Ectodermal cell (in vitro differentiated cells): ENCODE measurements at regions not wholly inside any gene's neighbourhood (a gene's known extent, or its start where the extent isn't known, plus 50 kb on each side); places are given as distances from the start of the nearest gene placed in this dataset.
"Not testable (repeated sequence)": the region's sequence is repeated elsewhere in the genome, so short reads cannot be mapped to it uniquely, and the experiment has no call there.

Experiments used
- H3K27ac ChIP-seq: 2 replicates; pipeline ENCODE4 v1.7.0; 2013; ENCODE audit warnings: mild to moderate bottlenecking, low read depth, low read length; ENCODE audit not compliant: insufficient read depth, poor library complexity, severe bottlenecking
- H3K27me3 ChIP-seq: 2 replicates; pipeline ENCODE4 v1.7.0; 2013; ENCODE audit warnings: mild to moderate bottlenecking, low read length; ENCODE audit not compliant: insufficient read depth, control insufficient read depth, poor library complexity, severe bottlenecking
- H3K36me3 ChIP-seq: one replicate; pipeline ENCODE4 v1.7.0; 2013; ENCODE audit warnings: low read length; ENCODE audit not compliant: control insufficient read depth, insufficient read depth
- H3K4me1 ChIP-seq: one replicate; pipeline ENCODE4 v1.7.0; 2013; ENCODE audit warnings: low read length; ENCODE audit not compliant: control insufficient read depth, insufficient read depth
- H3K4me3 ChIP-seq: 2 replicates; pipeline ENCODE4 v1.7.0; 2013; ENCODE audit warnings: low read depth, low read length, control low read depth; ENCODE audit not compliant: insufficient read depth
- H3K9me3 ChIP-seq: 2 replicates; pipeline ENCODE4 v1.7.0; 2013; ENCODE audit warnings: mild to moderate bottlenecking, low read length, moderate library complexity; ENCODE audit not compliant: control insufficient read depth
- whole genome bisulfite sequencing, 2 experiments: methylation state at CpG; one replicate each; pipeline ENCODE4 v1.1.7; 2013; ENCODE audit warnings: missing lambda C conversion rate in 2 of 2; 5-methylcytosine and 5-hydroxymethylcytosine counted together

GRCh38 chr10:62599161-62599560, 205.4 kb upstream of the ADO start:
- Histone ChIP-seq H3K36me3 (no peaks in the 10 kb centered on the region), H3K4me3 (no peak overlapping the region), H3K27me3 (no peaks in the 10 kb centered on the region), H3K9me3 (no peaks in the 10 kb centered on the region), H3K4me1 (no peaks in the 10 kb centered on the region), H3K27ac (no peak overlapping the region)
- 83 to 100% methylated on average over 2 of the region's 2 CpGs for WGBS, 2 experiments

- whole genome bisulfite sequencing, 2 experiments: no CpG with 5 or more reads among the region's 4 CpGs
Observed at GRCh38 chr10:62606551-62606950, 198.0 kb upstream of the ADO start.

DNA sequence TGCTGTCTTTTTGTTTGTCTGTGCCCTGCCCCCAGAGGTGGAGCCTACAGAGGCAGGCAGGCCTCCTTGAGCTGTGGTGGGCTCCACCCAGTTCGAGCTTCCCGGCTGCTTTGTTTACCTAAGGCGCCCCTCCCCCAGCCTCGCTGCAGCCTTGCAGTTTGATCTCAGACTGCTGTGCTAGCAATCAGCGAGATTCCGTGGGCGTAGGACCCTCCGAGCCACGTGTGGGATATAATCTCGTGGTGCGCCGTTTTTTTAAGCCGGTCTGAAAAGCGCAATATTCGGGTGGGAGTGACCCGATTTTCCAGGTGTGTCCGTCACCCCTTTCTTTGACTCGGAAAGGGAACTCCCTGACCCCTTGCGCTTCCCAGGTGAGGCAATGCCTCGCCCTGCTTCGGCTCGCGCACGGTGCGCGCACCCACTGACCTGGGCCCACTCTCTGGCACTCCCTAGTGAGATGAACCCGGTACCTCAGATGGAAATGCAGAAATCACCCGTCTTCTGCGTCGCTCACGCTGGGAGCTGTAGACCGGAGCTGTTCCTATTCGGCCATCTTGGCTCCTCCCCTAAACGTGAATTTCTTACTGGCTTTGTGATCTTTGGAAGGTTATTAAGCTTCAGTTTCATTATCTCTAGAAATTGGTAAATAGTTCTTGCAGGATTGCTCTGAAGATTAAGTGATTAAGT, 196.2 kb upstream of the ADO start:
- not testable (repeated sequence) for H3K4me1 ChIP-seq, H3K27me3 ChIP-seq, H3K36me3 ChIP-seq, H3K9me3 ChIP-seq, H3K27ac ChIP-seq
- 59 to 69% methylated on average over 32 to 34 of the region's 34 CpGs for WGBS, 2 experiments
- peak overlapping the region; percentile 1 for H3K4me3 ChIP-seq

More at GRCh38 chr10:62606551-62606950, 198.0 kb upstream of the ADO start:
- not testable (repeated sequence) for H3K4me3 ChIP-seq, H3K27ac ChIP-seq, H3K4me1 ChIP-seq, H3K9me3 ChIP-seq, H3K27me3 ChIP-seq, H3K36me3 ChIP-seq

- no peak overlapping the region for H3K27ac ChIP-seq
- H3K27me3 ChIP-seq: no peaks in the 10 kb centered on the region
- H3K4me3 ChIP-seq: no peak overlapping the region
- whole genome bisulfite sequencing, 2 experiments: 35 to 36% methylated on average over 7 of the region's 7 CpGs
- H3K4me1 ChIP-seq: no peaks in the 10 kb centered on the region
- no peaks in the 10 kb centered on the region for H3K9me3 ChIP-seq
- no peaks in the 10 kb centered on the region for H3K36me3 ChIP-seq
Observed at GRCh38 chr10:62610649-62611229, 193.8 kb upstream of the ADO start.

DNA sequence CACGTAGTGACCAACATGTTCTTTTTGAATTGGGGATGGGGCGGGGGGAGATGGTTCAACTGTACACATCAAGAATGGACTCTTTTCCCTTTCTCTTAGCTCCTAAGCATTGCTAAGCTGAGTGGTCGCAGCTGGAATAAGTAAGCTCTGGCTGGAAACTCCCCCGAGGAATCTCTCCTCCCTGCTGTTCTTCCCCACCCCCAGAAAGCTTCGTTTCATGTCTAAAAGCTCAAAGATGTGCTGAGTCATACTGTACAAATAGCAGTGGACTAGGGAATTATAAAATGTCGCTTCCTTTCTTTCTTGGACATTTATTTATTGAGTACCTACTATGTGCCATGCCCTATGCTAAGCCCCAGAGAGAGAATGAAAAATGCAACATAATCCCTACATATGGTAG, 191.1 kb upstream of the ADO start:
- 80 to 88% methylated on average over 6 of the region's 6 CpGs for WGBS, 2 experiments
- no peaks in the 10 kb centered on the region for H3K9me3 ChIP-seq
- H3K27me3 ChIP-seq: no peaks in the 10 kb centered on the region
- H3K27ac ChIP-seq: no peak overlapping the region
- no peaks in the 10 kb centered on the region for H3K4me1 ChIP-seq
- H3K36me3 ChIP-seq: no peaks in the 10 kb centered on the region
- H3K4me3 ChIP-seq: no peak overlapping the region

GRCh38 chr10:62613859-62614258, 190.7 kb upstream of the ADO start:
- 88 to 93% methylated on average over 1 of the region's 1 CpG for whole genome bisulfite sequencing, 2 experiments
- H3K27ac ChIP-seq: no peak overlapping the region
- no peaks in the 10 kb centered on the region for H3K36me3 ChIP-seq
- H3K27me3 ChIP-seq: no peaks in the 10 kb centered on the region
- H3K9me3 ChIP-seq: no peaks in the 10 kb centered on the region
- no peak overlapping the region for H3K4me3 ChIP-seq
- no peaks in the 10 kb centered on the region for H3K4me1 ChIP-seq

GRCh38 chr10:62614389-62615157, 189.9 kb upstream of the ADO start:
- H3K36me3 ChIP-seq: no peaks in the 10 kb centered on the region
- no peaks in the 10 kb centered on the region for H3K4me1 ChIP-seq
- H3K4me3 ChIP-seq: no peak overlapping the region
- H3K27ac ChIP-seq: no peak overlapping the region
- H3K27me3 ChIP-seq: no peaks in the 10 kb centered on the region
- WGBS, 2 experiments: 94 to 96% methylated on average over 11 of the region's 11 CpGs
- H3K9me3 ChIP-seq: no peaks in the 10 kb centered on the region

- H3K9me3 ChIP-seq: no peaks in the 10 kb centered on the region
- H3K4me1 ChIP-seq: no peaks in the 10 kb centered on the region
- WGBS, 2 experiments: 69 to 71% methylated on average over 1 to 2 of the region's 2 CpGs
- no peaks in the 10 kb centered on the region for H3K36me3 ChIP-seq
- no peak overlapping the region for H3K27ac ChIP-seq
- no peak overlapping the region for H3K4me3 ChIP-seq
- no peaks in the 10 kb centered on the region for H3K27me3 ChIP-seq
Observed at GRCh38 chr10:62616885-62617590, 187.5 kb upstream of the ADO start.

DNA sequence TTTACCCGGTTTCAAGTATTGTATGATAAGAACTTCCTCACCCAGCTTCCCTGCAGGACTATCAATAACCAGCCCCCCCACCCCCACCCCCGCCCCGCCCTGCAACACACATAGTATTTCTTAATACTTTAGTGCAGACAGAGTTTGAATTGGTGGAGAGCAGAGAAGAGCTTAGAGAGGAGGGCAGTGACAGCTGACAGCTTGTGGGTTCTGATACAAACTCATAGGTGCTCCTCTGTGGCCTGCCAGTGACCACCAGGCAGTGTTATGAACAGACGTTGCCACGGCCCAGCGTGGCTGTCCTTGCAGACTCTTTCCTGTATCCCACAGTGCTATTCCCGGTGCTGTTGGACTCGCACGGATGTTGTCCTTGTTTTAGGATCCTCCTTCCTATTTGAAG, 186.9 kb upstream of the ADO start:
- no peaks in the 10 kb centered on the region for H3K9me3 ChIP-seq
- H3K4me3 ChIP-seq: no peak overlapping the region
- no peak overlapping the region for H3K27ac ChIP-seq
- no peaks in the 10 kb centered on the region for H3K4me1 ChIP-seq
- WGBS, 2 experiments: 96% methylated on average over 6 to 7 of the region's 9 CpGs
- H3K27me3 ChIP-seq: no peaks in the 10 kb centered on the region
- no peaks in the 10 kb centered on the region for H3K36me3 ChIP-seq

- no peak overlapping the region for H3K4me3 ChIP-seq
- H3K4me1 ChIP-seq: no peaks in the 10 kb centered on the region
- 95 to 97% methylated on average over 5 of the region's 5 CpGs for WGBS, 2 experiments
- no peaks in the 10 kb centered on the region for H3K27me3 ChIP-seq
- H3K9me3 ChIP-seq: no peaks in the 10 kb centered on the region
- no peaks in the 10 kb centered on the region for H3K36me3 ChIP-seq
- no peak overlapping the region for H3K27ac ChIP-seq
Observed at GRCh38 chr10:62618054-62618453, 186.5 kb upstream of the ADO start.
